ENCODE measurements at regions not wholly inside any gene's neighbourhood (a gene's known extent, or its start where the extent isn't known, plus 50 kb on each side); places are given as distances from the start of the nearest gene placed in this dataset.

DNA sequence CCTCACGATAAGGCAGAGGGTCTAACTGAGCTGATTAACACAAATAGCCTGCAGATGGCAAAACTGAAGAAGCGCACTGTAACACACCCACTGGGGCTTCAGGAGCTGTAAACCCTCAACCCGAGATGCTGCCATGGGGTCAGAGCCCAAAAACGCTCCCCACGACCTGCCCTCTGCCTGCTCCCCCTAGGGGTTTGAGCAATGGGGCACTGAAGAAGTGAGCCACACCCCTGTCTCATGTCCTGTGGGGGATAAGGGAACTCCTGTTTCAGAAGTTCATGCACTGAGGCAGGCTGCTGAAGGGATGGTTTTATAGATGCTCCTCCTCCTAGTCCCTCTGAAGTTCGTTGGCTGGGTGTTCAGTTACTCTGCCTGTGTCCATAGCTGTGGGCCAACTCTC, 105.9 kb upstream of the CELF4 start:
- no peak for DNase-seq (ENCODE audit: low read depth in 3 of 3, low spot score in 1 of 3)

DNA sequence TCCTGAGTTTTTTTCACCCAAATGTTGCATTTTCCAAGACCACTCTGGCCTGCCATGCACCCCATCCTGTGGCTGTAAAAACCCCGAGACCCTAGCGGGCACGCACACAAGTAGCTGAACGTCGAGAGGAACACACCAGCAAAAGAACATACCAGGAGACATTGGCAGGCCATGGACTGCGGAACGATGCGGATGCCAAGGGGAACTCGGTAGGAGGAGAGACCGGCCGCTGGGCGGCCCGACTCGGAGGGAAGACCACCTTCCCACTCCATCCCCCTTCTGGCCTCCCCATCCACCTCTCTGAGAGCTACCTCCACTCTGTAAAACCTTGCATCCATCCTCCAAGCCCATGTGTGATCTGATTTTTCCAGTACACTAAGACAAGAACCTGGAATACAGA, 105.5 kb upstream of the CELF4 start:
- no peak for DNase-seq (ENCODE audit: low read depth in 3 of 3, low spot score in 1 of 3)

DNA sequence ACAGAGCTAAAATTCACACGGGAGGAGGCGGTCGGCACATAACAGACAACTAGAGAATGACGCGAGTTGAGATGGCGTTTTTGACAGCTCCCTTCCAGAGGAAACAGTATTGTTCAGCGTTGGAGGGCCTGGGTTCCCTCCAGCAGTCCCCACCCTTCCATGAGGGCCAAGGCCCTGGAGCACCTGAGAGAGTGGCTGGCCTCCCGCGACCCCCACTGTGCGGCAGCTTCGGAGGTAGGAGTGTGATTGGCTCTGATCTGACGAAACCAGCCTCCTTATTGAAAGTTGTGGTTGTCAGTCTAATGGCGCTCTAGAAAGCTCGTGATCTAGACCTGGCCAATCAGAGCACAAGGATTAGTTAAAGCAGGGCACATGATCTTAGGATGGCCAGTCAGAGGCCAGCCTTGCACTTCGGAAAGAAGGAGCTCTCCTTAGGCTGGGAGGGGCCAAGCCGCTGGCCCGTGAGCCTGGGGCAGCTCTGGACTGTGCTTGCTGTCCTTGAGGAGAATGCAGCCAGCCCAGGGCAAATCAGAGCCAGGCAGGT, 104.5 kb upstream of the CELF4 start:
- DNase-seq (ENCODE audit: low read depth in 3 of 3, low spot score in 1 of 3) = no peak

- no peak for DNase-seq (ENCODE audit: low read depth in 3 of 3, low spot score in 1 of 3)
Measured at GRCh38 chr18:37668971-37669747, 103.6 kb upstream of the CELF4 start.

DNA sequence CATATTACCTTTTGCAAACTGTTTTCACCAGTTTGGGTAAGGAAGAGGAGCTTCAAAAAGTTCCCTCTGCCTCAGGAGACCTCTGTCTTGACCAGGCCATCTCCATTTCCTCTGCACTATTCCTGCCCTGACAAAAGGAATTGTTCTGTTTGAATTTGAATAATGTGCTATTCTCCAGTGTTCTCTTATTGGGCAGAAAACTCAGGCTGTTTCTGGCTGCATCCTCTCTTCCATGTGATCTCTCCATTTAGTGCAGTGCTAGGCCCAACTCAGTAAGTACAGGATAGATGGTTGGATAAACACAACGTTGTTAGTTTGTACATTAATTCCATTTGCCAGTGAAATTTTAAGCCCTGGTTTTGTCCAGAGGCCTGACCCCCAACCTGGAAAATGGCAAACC, 102.2 kb upstream of the CELF4 start:
- no peak for DNase-seq (ENCODE audit: low read depth in 3 of 3, low spot score in 1 of 3)

- no peak for DNase-seq (ENCODE audit: low read depth in 3 of 3, low spot score in 1 of 3)
Measured at GRCh38 chr18:37666991-37667390, 101.4 kb upstream of the CELF4 start.

DNA sequence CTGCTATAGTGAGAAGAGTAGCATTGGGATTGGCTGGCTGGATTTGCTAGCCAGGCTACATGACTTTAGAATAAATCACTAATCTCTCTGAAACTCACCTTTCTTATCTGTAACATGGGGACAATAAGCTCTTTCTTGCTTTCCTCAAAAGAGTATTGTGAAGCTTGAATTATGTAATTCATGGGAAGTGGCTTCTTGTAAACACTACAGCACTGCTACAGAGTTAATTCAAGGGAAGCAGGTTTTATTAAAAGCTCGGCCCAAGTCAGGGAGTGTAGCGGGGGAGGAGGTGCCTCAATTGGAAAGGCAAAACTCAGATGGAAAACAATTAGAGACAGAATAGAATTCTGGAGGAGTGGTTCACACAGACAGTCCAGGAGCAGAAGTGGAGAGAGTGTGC, 100.9 kb upstream of the CELF4 start:
- no peak for DNase-seq (ENCODE audit: low read depth in 3 of 3, low spot score in 1 of 3)

- no peak for DNase-seq (ENCODE audit: low read depth in 3 of 3, low spot score in 1 of 3)
Measured at GRCh38 chr18:37665346-37665745, 99.7 kb upstream of the CELF4 start.

GRCh38 chr18:37663446-37663845, 97.8 kb upstream of the CELF4 start:
- DNase-seq (ENCODE audit: low read depth in 3 of 3, low spot score in 1 of 3) = no peak

- DNase-seq (ENCODE audit: low read depth in 3 of 3, low spot score in 1 of 3) = no peak
Measured at GRCh38 chr18:37662546-37663339, 97.1 kb upstream of the CELF4 start.

DNA sequence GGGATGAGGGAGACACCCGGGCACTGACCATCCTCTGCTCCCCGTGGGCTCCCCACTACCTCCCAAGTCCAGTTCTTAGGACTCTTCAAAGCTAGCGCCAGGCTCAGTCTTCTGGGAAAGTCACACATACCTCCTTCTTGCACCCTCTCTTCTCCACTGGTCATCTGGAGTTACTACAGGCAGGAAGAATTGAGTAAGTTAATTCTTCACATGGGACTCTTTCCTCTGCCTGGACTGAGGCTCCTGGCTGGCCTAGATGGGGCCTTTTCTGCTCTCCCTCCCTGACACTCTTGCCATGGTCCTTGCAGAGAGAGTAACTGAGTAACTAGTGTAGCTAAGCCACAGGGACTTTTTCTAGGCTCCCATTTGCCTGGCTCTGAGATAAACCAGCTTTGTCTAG, 96.5 kb upstream of the CELF4 start:
- no peak for DNase-seq (ENCODE audit: low read depth in 3 of 3, low spot score in 1 of 3)

GRCh38 chr18:37661478-37661877, 95.9 kb upstream of the CELF4 start:
- DNase-seq (ENCODE audit: low read depth in 3 of 3, low spot score in 1 of 3) = no peak

DNA sequence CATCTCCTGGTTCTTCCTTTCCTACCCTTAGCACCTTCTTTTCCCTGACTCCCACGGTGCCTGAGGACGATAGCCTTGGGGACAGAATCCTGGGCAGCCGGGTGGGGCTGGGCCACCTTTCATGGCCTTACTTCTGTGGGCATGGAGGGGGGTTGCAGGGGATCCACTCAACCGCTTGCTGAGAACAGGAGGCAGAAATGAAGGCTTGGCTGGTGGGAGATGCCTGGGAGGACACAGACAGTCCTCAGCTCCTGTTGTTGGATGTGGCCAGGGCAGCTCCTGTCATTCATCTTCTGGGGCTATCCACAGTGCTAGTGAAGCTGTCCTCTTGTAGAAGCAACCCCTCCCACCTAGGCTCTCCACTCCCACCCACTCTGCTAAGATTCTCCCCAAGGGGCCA, 95.5 kb upstream of the CELF4 start:
- no peak for DNase-seq (ENCODE audit: low read depth in 3 of 3, low spot score in 1 of 3)

- no peak for DNase-seq (ENCODE audit: low read depth in 3 of 3, low spot score in 1 of 3)
Measured at GRCh38 chr18:37660658-37661057, 95.1 kb upstream of the CELF4 start.

- no peak for DNase-seq (ENCODE audit: low read depth in 3 of 3, low spot score in 1 of 3)
Measured at GRCh38 chr18:37659906-37660305, 94.3 kb upstream of the CELF4 start.

DNA sequence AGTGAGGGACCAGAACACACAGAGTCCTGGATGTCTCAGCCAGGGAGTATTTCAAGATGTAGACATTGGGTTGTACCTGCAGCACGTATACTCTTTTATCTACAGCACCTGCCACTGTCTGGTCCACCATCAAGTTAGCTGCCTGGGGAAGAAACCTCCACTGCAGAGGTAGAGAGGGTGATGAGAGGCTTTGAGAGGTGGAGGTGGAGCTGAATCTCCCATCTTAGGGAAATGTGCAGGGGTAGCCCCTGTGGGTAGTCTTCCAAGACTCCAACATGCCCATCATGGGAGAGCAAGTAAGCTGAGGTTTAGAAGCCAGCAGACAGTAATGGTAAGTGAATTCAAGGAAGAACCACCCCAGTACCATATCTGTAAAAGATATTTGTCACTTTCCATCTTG, 93.3 kb upstream of the CELF4 start:
- DNase-seq (ENCODE audit: low read depth in 3 of 3, low spot score in 1 of 3) = no peak

- DNase-seq (ENCODE audit: low read depth in 3 of 3, low spot score in 1 of 3) = no peak
Measured at GRCh38 chr18:37657493-37657892, 91.9 kb upstream of the CELF4 start.

- DNase-seq (ENCODE audit: low read depth in 3 of 3, low spot score in 1 of 3) = no peak
Measured at GRCh38 chr18:37654731-37655369, 89.3 kb upstream of the CELF4 start.

DNA sequence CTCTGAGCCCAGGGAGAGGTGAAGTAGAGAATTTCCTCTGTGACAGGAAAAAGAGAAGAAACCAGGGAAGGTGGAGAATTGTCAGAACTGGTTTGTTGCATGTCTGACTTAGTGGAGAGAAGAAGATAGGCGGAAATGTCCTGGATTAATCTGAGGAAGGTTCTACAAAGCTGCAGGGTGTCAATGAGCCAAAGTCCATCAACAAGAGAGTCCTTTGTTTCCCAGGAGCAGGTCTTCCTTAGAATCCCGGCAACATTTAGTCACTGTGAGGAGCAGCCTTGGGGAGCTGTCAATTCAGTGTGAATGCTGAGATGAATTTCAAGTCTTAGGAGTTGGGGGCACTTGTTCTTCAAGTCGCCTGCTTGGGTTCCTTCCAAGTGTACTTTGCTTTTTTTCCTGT, 88.4 kb upstream of the CELF4 start:
- DNase-seq (ENCODE audit: low read depth in 3 of 3, low spot score in 1 of 3) = no peak

- no peak for DNase-seq (ENCODE audit: low read depth in 3 of 3, low spot score in 1 of 3)
Measured at GRCh38 chr18:37653618-37654017, 88.0 kb upstream of the CELF4 start.

GRCh38 chr18:37649930-37650329, 84.3 kb upstream of the CELF4 start:
- no peak for DNase-seq (ENCODE audit: low read depth in 3 of 3, low spot score in 1 of 3)

- no peak for DNase-seq (ENCODE audit: low read depth in 3 of 3, low spot score in 1 of 3)
Measured at GRCh38 chr18:37649416-37649815, 83.8 kb upstream of the CELF4 start.
